NOMO-1 treated with dmso at 0.1 percent for 144 hours (cell line): ENCODE measurements at regions not wholly inside any gene's neighbourhood (a gene's known extent, or its start where the extent isn't known, plus 50 kb on each side); places are given as distances from the start of the nearest gene placed in this dataset.
"Not testable (repeated sequence)": the region's sequence is repeated elsewhere in the genome, so short reads cannot be mapped to it uniquely, and the experiment has no call there.

Experiments
- DNase-seq: peaks from one replicate; lab custom pipeline; 2025; ENCODE audit not compliant: unreplicated experiment; lab: John Stamatoyannopoulos, UW

DNA sequence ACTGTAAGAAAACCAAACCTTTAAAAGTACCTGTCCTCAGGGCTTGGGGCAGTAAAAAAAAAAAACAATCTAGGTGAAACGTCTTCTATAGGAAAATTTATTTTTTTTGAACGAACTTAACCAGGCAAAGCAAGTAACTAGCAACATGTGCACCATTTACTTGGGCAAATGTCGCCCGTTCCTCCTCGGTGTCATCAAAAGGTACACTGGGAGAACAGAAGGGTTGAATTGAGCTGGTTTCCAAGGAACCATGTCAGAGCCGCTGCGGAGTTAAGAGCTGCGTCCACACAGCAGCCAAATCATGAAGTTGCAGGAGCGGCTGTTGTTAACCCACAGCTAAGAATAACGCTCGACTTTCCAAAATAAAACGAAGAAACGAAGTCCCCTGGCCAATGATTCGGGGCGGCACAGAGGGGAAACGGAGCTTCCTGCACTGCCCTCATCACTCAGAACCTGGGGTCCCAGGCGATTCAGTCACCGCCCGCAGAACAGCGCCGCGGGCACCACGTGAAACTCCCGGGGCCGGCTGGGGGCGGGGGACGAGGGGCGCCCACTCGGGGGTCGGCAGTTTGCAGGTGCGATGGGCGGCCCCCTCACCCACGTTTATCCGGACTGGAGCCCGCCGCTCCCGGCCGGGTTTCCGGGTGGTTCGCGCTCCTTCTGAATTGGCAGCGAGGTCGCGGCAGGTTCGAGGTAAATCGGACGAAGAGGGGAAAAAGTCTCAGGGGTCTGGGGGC is 53.6 kb upstream of the PLGLB1 start:
- not testable (repeated sequence) for DNase-seq

DNA sequence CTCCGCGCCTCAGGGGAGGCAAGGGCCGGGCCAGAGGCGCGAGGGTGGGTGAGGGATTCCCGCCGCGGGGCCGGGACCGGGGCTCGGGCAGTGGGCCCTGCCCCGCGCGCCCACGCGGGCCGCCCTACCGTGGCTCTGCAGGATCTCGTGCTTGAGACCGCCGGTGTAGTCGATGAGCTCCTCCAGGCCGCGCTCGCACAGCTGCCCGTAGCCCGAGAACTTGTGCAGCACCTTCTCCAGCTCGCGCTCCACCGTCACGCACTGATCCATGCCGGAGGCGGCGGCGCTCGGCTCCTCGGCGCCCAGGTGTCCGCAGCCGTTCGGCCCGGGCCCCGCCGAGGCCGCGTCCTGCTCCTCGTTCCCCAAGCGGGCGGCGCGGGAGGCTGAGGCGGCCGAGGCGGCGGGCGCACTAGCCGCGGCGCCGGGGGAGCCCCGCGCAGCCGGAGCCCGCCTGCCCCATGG is 54.2 kb upstream of the PLGLB1 start:
- DNase-seq: not testable (repeated sequence)

DNA sequence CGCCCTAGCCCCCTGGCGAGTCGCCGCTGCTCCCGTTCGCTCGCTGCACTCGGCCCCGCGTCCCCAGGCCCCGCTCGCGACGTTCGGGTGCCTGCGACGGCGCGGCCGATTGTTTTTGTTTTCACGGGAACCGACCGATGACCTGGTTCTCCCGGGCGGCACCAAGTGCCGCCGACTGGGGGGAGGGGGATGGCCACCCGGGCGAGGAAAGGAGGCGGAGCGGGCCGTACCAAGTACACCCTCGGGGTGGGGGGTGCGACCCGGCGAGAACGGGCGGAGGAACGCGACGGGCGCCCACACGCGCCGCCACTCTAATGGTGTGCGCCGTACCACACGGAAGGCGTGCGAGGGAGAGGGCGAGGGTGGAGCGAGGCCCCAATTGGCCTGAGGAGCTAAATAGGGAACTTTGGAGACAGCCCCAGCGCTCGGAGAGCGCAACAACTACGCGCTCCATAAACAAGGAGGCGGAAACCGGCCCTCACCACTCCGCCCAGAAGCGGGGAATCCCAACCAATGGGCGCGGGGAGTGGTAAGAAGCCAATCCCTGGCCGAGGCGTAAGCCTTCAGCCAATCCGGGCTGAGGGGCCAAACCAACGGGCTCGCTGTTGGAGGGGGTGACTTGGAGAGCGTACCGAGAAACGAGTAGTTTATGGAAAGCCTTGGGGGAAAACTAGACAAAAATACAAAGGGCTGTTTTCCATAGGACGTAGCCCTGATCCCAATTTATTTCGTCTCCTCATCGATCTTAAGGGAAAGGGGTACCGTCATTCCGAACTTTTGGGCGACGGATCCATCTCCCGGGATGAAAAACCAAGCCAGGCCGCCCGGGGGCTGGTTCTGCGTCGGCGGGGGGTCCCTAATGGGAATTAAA is 54.8 kb upstream of the PLGLB1 start:
- DNase-seq: not testable (repeated sequence)

- DNase-seq: not testable (repeated sequence)
These were observed 55.4 kb upstream of the PLGLB1 start for GRCh38 chr2:87077124-87077446.

GRCh38 chr2:87081727-87082126 is 60.1 kb upstream of the PLGLB1 start:
- not testable (repeated sequence) for DNase-seq

DNA sequence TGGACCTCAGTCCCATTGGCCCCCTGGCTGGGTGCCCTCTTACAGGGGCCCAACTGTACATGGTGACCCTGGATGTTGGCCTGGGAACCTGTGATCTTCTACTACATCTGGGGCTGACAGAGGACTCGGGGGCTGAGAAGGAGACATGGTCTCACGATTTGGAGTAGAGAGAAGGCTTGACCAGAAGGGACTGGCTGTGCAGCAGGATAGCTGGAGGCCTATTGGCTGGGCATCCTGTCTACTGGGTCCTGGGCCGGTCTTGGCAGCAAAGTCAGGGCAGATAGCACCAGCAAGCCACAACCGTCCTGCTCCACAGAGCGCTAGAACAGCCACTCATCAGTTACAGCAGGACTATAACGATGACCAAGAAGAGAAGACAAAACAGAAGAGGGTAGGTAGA is 66.4 kb upstream of the PLGLB1 start:
- DNase-seq: not testable (repeated sequence)

DNA sequence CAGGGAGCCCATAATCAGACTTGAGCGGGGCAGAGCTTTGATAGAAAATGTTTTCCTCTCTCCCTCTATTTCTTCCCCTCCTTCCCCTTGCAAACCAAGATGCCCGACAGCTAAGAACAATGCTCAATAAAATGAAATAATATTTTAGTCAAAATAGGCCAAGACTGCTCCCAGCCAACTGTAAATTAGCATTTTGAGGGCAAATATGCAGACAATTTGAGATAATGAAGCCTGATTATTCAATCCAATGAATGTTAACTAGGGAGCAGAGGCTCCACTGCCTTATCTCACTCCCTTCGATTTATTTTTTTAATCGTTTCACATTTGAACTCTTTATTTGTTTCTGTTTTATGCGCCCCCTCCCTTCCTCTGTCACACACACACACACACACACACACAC is 67.8 kb upstream of the PLGLB1 start:
- DNase-seq: not testable (repeated sequence)

GRCh38 chr2:87093252-87093651 is 71.6 kb upstream of the PLGLB1 start:
- not testable (repeated sequence) for DNase-seq

DNA sequence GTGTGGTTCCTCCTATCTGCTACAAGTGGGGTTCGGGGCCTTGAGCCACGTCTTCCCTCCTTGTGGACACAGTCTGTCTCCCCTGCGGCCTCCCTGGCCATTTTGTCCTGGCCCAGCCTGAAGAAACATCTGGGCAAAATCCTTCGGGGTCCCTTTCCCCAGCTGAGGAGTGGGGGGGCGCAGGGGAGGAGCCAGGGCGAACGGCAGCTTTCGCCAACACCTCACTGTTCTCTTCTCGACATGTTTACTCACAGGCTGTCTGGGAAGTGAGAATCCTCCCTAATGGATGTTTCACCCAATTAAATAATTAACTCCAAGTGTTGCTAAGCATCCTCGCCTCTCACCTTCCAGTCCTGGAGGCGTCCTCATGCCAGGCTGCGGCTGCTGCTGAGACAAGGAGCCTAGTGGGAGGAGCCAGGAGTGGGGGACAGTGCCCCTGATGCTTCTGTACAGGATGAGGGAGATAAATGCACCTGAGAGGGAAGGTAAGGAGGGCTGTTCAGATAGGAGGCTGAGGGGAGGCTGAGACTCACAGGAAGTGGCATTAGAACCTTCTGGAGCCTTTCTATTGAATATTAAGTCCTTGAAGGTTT is 72.4 kb upstream of the PLGLB1 start:
- DNase-seq: not testable (repeated sequence)

GRCh38 chr2:87095804-87096203 is 74.2 kb upstream of the PLGLB1 start:
- DNase-seq: not testable (repeated sequence)

- not testable (repeated sequence) for DNase-seq
These were observed 107.3 kb upstream of the PLGLB1 start for GRCh38 chr2:87128761-87129553.

DNA sequence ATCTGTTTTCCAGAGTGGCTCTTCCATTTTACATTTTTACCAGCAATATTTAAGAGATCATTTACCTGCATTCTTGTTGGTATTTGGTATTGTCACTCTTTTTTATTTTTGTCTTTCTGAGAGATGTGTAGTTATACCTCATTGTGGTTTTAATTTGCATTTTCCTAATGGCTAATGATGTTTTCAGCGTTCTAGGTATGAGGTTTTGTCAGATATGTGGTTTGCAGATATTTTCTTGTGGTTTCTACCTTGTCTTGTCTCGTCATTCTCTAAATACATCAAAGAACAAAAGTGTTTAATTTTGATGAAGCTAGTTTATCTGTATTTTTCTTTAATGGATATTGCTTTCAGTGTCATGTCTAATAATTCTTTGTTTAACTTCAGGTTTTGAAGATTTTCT is 110.9 kb upstream of the PLGLB1 start:
- not testable (repeated sequence) for DNase-seq

- DNase-seq: not testable (repeated sequence)
These were observed 130.3 kb upstream of the PLGLB1 start for GRCh38 chr2:87151835-87152493.

DNA sequence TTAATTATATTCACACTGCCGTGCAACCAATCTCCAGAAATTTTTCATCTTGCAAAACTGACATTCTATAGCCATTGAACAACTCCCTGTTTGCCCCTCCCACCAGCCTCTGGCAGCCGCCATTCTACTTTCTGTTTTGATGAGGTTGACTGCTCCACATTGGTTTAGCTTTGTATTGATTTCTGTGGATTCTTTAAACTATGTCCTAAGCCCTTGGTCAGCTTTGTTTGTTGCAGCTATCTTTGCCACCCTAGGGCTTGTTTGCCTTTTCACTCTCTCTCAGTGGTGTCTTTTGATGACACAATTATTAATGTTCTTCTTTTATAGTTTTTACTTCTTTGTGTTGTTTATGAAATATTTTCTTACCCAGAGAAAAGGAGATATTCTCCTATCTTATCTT is 152.8 kb upstream of the PLGLB1 start:
- DNase-seq: not testable (repeated sequence)

DNA sequence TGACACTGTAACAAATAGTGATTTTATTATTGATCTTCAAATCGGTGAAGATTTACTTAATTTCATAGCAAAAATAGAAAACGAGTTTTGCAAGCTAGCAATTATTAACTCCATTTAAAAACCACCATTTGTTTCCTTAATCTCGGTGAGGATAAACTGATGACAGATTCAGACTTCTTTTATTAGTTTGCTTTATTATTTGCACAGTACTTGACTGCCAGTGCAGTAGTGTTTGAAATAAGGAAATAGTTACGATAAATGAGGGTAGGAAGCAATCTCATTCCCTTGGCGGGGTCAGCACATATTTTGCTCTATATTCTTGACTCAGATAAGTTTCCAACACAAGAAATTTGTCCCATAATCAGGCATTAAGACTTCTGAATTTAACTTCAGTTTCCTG is 161.7 kb upstream of the PLGLB1 start:
- not testable (repeated sequence) for DNase-seq

DNA sequence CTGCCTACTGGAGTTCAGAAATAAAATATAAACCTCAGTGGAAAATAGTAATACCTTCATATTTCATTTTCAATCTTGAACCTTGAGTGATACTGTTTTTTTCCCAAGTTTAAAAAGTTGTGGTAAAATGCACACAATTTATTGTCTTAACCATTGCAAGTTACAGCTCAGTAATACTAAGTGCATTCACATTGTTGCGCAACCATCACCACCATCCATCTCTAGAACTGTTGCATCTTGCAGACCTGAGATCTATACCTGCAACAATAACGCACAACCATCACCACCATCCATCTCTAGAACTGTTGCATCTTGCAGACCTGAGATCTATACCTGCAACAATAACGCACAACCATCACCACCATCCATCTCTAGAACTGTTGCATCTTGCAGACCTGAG is 162.6 kb upstream of the PLGLB1 start:
- DNase-seq: not testable (repeated sequence)

DNA sequence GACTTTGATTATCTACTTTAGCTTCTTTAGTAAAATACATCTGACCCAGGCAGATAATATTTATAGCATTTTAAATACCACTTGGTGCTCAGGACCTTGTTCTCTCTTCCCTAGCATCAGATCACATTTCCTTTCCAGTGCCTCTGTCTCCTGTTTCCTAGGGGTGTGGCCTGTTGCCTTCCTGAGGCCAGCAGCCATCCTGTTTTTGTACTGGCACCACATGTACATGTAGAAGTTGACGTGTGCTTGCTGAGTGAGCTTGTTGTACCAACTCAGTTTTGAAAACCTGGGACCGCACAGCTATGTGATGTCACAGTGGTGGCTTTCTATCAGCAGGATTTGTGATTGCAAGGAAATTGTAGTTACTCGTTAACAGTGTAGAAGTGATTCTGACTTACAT is 167.6 kb upstream of the PLGLB1 start:
- not testable (repeated sequence) for DNase-seq

DNA sequence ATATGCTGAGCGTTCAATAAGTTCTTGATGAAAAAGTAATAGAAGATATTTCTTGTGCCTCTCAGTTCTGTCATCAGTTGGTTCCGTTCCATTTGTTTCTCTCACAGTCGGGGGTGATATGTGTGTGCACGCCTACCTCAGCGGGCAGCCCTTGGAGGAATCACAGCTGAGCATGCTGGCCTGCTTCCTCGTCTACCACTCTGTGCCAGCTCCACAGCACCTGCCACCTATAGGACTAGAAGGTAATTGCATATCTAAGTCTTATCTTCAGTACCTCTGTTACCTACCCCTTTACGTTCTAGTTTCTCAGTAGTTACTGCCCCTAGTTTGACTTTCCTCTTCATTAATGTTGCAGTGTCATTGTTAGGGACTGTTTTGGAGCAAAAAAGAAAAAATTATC is 171.7 kb upstream of the PLGLB1 start:
- not testable (repeated sequence) for DNase-seq

- not testable (repeated sequence) for DNase-seq
These were observed 172.8 kb upstream of the PLGLB1 start for GRCh38 chr2:87194254-87194999.
